B cell (primary cell): ENCODE measurements at regions not wholly inside any gene's neighbourhood (a gene's known extent, or its start where the extent isn't known, plus 50 kb on each side); places are given as distances from the start of the nearest gene placed in this dataset.

Source experiments
- CTCF ChIP-seq: fragments of 200-600 bp; IDR thresholded peaks from one replicate; pipeline ENCODE4 v1.8.0; 2022; ENCODE audit warnings: antibody characterized with exemption, mild to moderate bottlenecking
- EZH2 ChIP-seq: IDR thresholded peaks from 2 replicates; pipeline ENCODE4 v1.6.1; 2012; ENCODE audit warnings: borderline replicate concordance, low read depth, mild to moderate bottlenecking, moderate library complexity, low read length; ENCODE audit not compliant: insufficient read depth, poor library complexity, severe bottlenecking

GRCh38 chr2:36174920-36175319 is 180.7 kb upstream of the CRIM1 start:
- TF ChIP-seq CTCF (no peak), EZH2 (no peak)
